ENCODE measurements at regions not wholly inside any gene's neighbourhood (a gene's known extent, or its start where the extent isn't known, plus 50 kb on each side); places are given as distances from the start of the nearest gene placed in this dataset.

DNA sequence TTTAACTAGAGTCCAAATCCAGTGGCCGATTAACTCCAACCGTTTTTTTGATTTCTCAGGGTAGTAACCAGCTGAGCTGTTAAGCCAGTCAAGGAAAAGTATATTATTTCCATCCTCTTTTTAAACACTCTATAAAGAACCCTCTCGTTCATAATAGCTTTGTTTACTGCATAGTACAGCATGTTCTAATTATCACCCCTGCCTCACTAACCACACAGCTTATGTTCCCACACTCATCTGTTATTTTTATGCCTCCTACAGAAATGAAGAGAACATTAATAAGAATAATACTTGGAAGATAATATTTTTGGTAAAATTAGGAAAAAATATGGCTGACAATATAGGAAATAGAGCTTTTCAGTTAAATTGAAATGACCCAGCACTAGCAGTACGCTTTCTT is 2132.8 kb upstream of the CELF4 start:
- no peak for DNase-seq

DNA sequence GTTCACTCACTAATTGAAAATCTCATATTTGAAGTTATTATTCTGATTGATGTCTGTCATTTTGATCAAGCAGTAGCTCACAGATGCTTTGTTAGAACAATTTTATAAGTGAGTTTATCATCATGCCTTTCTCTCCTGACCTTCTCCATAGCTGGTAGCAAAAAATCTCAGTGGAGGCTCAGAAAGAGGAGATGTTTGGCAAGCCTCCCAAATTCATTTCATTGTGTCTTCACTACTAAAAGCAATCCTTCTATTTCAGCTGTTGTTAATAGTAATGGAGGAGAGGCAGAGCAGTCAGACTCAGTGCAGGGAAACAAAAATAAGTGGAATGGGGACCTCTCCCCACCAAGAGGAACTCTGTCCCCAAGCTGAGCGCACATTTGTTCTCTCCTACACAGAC is 2127.8 kb upstream of the CELF4 start:
- no peak for DNase-seq

GRCh38 chr18:39692367-39693015 is 2126.9 kb upstream of the CELF4 start:
- DNase-seq, result no peak

GRCh38 chr18:39685303-39685902 is 2119.8 kb upstream of the CELF4 start:
- peak in 1 of 2 experiments; percentile 5 for DNase-seq

- DNase-seq, result peak; percentile 21 to 55
Observed at GRCh38 chr18:39681061-39681460, 2115.5 kb upstream of the CELF4 start.

GRCh38 chr18:39675906-39676305 is 2110.3 kb upstream of the CELF4 start:
- DNase-seq, result no peak

GRCh38 chr18:39675368-39675767 is 2109.8 kb upstream of the CELF4 start:
- DNase-seq, result no peak

- DNase-seq, result no peak
Observed at GRCh38 chr18:39672171-39672570, 2106.6 kb upstream of the CELF4 start.

DNA sequence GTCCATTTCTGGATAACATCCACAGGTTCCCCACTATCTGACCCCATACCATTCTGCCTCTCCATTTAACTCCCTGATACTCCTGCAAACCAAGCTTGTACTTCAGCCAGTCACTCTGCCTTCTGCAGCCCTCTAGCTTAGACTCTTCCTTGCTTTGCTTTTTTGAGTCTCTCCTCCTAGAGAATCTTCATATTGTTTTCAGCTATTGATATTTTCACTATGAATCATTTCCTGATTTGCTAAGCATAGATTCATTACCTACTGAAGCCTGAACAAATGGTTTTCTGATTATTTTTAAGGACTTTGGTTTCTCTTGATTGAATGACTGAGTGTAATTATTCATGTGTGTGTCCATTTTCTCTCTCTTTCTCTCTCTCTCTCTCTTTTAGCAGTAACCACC is 2102.3 kb upstream of the CELF4 start:
- DNase-seq, result no peak

- DNase-seq, result no peak
Observed at GRCh38 chr18:39666541-39666940, 2100.9 kb upstream of the CELF4 start.

DNA sequence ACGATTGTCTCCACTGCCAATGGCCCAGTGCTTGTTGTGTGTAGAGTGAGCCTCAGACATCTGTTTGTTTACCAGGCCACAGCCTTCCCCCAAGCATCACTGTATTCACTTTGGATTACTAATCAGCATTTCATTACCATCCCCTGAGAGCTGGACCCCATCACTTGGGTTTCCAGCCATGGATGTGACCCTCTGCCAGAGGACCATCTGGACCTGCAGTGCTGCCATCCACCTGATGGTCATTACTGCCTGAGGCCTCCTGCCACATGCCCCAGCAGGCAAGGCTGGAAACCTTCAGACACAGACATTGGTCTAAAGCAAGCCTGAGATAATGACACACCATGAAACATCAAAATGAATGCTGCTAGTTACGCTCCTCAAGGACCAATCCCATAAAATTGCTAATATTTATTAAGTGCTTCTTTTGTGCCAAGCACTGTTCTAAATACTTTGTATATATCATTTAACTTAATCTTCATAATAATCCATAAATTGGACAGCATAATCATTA is 2096.3 kb upstream of the CELF4 start:
- DNase-seq, result no peak

- DNase-seq, result no peak
Observed at GRCh38 chr18:39660141-39660540, 2094.5 kb upstream of the CELF4 start.

- no peak for DNase-seq
Observed at GRCh38 chr18:39655341-39655740, 2089.7 kb upstream of the CELF4 start.

- no peak for DNase-seq
Observed at GRCh38 chr18:39653221-39653620, 2087.6 kb upstream of the CELF4 start.

DNA sequence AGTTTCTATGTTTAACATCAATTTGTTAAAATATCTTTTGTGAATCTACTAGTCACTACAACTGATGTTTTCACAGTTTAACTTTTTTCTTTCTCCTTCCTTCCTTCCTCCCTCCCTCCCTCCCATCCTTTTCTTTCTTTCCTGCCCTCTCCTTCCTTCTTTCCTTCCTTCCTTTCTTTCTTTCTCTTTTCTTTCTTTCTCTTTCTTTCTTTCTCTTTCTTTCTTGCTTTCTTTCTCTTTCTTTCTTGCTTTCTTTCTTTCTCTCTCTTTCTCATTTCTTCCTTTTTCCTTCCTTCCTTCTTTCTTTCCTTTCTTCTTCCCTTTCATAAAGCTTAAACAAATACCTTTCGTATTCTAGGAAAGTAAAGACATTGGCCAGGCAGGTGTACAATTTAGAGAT is 2083.0 kb upstream of the CELF4 start:
- no peak for DNase-seq

- peak in 1 of 2 experiments; percentile 9 for DNase-seq
Observed at GRCh38 chr18:39647627-39648534, 2082.3 kb upstream of the CELF4 start.

- DNase-seq, result no peak
Observed at GRCh38 chr18:39638224-39638623, 2072.6 kb upstream of the CELF4 start.

- no peak for DNase-seq
Observed at GRCh38 chr18:39636931-39637330, 2071.3 kb upstream of the CELF4 start.

GRCh38 chr18:39635966-39636365 is 2070.4 kb upstream of the CELF4 start:
- DNase-seq, result no peak

GRCh38 chr18:39635192-39635591 is 2069.6 kb upstream of the CELF4 start:
- DNase-seq, result no peak

GRCh38 chr18:39627936-39628335 is 2062.3 kb upstream of the CELF4 start:
- DNase-seq, result no peak

DNA sequence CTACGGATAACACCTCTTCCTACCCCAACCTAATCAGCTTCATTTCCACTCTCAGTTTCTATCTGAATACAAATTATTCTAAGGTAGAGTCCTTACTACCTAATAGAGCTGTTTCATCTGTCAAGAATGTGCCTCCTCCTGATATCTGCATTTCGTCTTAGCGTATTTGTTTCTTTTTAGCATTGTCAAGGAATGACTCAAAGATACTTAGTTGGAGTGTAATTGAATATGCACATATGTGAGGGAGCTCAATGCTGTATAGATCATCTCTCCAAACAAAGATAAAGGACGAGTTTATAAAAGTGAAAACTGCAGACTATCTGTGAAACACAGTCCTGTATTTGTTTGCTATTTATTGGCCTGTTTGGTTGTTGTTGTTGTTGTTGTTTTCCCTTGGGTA is 2059.4 kb upstream of the CELF4 start:
- DNase-seq, result no peak

DNA sequence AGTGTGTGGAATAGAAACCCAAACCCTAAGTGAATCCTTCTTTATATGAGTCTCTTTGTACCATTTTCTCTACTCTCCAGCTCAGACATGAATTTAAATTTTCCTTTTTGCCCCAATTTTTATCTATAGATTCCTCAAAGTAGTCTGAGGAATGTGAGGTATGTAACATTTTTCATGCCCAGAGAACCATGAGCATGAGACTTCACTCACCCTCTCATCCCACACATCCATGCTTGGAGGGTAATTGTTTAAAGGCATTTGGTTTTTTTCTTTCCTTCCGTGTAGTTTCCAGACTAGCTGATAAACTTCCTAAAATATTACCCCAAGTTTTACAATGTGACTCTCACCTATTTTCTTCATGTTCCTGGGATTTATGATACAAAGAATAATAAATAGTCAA is 2056.8 kb upstream of the CELF4 start:
- DNase-seq, result no peak
